SK-N-SH treated with all-trans-retinoic acid at 6 μM for 48 hours (cell line): ENCODE measurements at regions not wholly inside any gene's neighbourhood (a gene's known extent, or its start where the extent isn't known, plus 50 kb on each side); places are given as distances from the start of the nearest gene placed in this dataset.

ENCODE experiments used
- ARNTL ChIP-seq: fragments of 450-650 bp; formaldehyde crosslinking; IDR thresholded peaks from 2 replicates; pipeline ENCODE4 v1.5.0; 2020; ENCODE audit warnings: low read depth, mild to moderate bottlenecking, moderate library complexity, borderline replicate concordance
- CSDC2 ChIP-seq: fragments of 250-450 bp; sonication (Bioruptor Pico); IDR thresholded peaks from 2 replicates; pipeline ENCODE4 v1.5.0; 2020; ENCODE audit warnings: mild to moderate bottlenecking, moderate library complexity
- GLIS3 ChIP-seq: fragments of 250-450 bp; sonication (Bioruptor Pico); IDR thresholded peaks from 2 replicates; pipeline ENCODE4 v1.5.0; 2020; ENCODE audit warnings: mild to moderate bottlenecking, moderate library complexity
- RARB ChIP-seq: fragments of 250-450 bp; sonication (Bioruptor Pico); IDR thresholded peaks from 2 replicates; pipeline ENCODE4 v1.8.0; 2021; ENCODE audit warnings: mild to moderate bottlenecking, moderate library complexity
- SNAI2 ChIP-seq: fragments of 250-450 bp; sonication (Bioruptor Pico); IDR thresholded peaks from 2 replicates; pipeline ENCODE4 v1.5.0; 2020; ENCODE audit warnings: mild to moderate bottlenecking, moderate library complexity
- TCF4 ChIP-seq: fragments of 250-450 bp; sonication (Bioruptor Pico); IDR thresholded peaks from 2 replicates; pipeline ENCODE4 v1.8.0; 2021; ENCODE audit warnings: mild to moderate bottlenecking, moderate library complexity, borderline replicate concordance
- ZFP3 ChIP-seq: fragments of 250-450 bp; sonication (Bioruptor Pico); IDR thresholded peaks from 2 replicates; pipeline ENCODE4 v1.5.0; 2020; ENCODE audit warnings: mild to moderate bottlenecking, moderate library complexity
- ZNF565 ChIP-seq: fragments of 450-650 bp; formaldehyde crosslinking; conservative IDR thresholded peaks from 2 replicates; pipeline ENCODE4 v1.5.0; 2020; ENCODE audit warnings: low read depth, mild to moderate bottlenecking, moderate library complexity
- ZNF70 ChIP-seq: fragments of 450-650 bp; formaldehyde crosslinking; IDR thresholded peaks from 2 replicates; pipeline ENCODE4 v1.5.0; 2020; ENCODE audit warnings: mild to moderate bottlenecking, moderate library complexity
- TF ChIP-seq, protein P1 (sequence below): fragments of 250-450 bp; sonication (Bioruptor Pico); IDR thresholded peaks from 2 replicates; pipeline ENCODE4 v1.5.1; 2021; ENCODE audit warnings: mild to moderate bottlenecking, moderate library complexity
- TF ChIP-seq, protein P2 (sequence below): fragments of 250-450 bp; sonication (Bioruptor Pico); IDR thresholded peaks from 2 replicates; pipeline ENCODE4 v1.8.0; 2020; ENCODE audit warnings: mild to moderate bottlenecking, moderate library complexity, borderline replicate concordance
- TF ChIP-seq, protein P3 (sequence below): fragments of 250-450 bp; sonication (Bioruptor Pico); IDR thresholded peaks from 2 replicates; pipeline ENCODE4 v1.8.0; 2021; ENCODE audit warnings: low read depth, mild to moderate bottlenecking, moderate library complexity, borderline replicate concordance
- TF ChIP-seq, protein P4 (sequence below): fragments of 250-450 bp; sonication (Bioruptor Pico); IDR thresholded peaks from 2 replicates; pipeline ENCODE4 v1.5.1; 2020; ENCODE audit warnings: low read depth, mild to moderate bottlenecking, moderate library complexity

DNA sequence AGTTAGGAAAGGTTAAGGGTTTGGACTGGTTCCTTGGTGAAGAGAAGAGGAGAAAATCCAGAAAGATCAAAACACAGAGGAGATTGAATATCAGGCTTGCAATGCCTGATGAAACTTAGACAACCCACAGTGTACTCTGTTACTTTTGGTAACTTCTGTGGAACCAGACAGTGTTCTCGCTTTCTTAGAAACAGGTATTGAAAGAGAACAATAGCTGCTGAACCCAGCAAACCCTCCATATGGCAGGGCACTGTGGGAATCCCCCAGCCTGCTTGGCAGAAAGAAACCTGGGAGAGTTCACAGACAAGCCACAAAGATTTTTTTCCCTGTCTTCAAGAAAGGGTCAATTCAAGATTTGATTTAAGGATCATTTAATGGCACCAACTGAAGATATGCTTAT is 342.8 kb downstream of the FOXA2 start:
- TF ChIP-seq ZNF565 (no peak), TCF4 (CRISPR knock-in tag) (no peak), ZFP3 (CRISPR knock-in tag) (no peak), SNAI2 (no peak), CSDC2 (CRISPR knock-in tag) (no peak), GLIS3 (CRISPR knock-in tag) (no peak), ARNTL (CRISPR knock-in tag) (no peak), ZNF70 (CRISPR knock-in tag) (no peak), RARB (CRISPR knock-in tag) (no peak)
- TF ChIP-seq, protein P1, sequence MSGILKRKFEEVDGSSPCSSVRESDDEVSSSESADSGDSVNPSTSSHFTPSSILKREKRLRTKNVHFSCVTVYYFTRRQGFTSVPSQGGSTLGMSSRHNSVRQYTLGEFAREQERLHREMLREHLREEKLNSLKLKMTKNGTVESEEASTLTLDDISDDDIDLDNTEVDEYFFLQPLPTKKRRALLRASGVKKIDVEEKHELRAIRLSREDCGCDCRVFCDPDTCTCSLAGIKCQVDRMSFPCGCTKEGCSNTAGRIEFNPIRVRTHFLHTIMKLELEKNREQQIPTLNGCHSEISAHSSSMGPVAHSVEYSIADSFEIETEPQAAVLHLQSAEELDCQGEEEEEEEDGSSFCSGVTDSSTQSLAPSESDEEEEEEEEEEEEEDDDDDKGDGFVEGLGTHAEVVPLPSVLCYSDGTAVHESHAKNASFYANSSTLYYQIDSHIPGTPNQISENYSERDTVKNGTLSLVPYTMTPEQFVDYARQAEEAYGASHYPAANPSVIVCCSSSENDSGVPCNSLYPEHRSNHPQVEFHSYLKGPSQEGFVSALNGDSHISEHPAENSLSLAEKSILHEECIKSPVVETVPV, result no peak
- TF ChIP-seq, protein P2, sequence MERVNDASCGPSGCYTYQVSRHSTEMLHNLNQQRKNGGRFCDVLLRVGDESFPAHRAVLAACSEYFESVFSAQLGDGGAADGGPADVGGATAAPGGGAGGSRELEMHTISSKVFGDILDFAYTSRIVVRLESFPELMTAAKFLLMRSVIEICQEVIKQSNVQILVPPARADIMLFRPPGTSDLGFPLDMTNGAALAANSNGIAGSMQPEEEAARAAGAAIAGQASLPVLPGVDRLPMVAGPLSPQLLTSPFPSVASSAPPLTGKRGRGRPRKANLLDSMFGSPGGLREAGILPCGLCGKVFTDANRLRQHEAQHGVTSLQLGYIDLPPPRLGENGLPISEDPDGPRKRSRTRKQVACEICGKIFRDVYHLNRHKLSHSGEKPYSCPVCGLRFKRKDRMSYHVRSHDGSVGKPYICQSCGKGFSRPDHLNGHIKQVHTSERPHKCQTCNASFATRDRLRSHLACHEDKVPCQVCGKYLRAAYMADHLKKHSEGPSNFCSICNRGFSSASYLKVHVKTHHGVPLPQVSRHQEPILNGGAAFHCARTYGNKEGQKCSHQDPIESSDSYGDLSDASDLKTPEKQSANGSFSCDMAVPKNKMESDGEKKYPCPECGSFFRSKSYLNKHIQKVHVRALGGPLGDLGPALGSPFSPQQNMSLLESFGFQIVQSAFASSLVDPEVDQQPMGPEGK (CRISPR knock-in tag), result no peak
- TF ChIP-seq, protein P3, sequence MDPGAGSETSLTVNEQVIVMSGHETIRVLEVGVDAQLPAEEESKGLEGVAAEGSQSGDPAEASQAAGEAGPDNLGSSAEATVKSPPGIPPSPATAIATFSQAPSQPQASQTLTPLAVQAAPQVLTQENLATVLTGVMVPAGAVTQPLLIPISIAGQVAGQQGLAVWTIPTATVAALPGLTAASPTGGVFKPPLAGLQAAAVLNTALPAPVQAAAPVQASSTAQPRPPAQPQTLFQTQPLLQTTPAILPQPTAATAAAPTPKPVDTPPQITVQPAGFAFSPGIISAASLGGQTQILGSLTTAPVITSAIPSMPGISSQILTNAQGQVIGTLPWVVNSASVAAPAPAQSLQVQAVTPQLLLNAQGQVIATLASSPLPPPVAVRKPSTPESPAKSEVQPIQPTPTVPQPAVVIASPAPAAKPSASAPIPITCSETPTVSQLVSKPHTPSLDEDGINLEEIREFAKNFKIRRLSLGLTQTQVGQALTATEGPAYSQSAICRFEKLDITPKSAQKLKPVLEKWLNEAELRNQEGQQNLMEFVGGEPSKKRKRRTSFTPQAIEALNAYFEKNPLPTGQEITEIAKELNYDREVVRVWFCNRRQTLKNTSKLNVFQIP, result no peak
- TF ChIP-seq, protein P4, sequence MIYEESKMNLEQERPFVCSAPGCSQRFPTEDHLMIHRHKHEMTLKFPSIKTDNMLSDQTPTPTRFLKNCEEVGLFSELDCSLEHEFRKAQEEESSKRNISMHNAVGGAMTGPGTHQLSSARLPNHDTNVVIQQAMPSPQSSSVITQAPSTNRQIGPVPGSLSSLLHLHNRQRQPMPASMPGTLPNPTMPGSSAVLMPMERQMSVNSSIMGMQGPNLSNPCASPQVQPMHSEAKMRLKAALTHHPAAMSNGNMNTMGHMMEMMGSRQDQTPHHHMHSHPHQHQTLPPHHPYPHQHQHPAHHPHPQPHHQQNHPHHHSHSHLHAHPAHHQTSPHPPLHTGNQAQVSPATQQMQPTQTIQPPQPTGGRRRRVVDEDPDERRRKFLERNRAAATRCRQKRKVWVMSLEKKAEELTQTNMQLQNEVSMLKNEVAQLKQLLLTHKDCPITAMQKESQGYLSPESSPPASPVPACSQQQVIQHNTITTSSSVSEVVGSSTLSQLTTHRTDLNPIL, result no peak
